GM21576 (cell line): ENCODE measurements at regions not wholly inside any gene's neighbourhood (a gene's known extent, or its start where the extent isn't known, plus 50 kb on each side); places are given as distances from the start of the nearest gene placed in this dataset.

Experiments
- ATAC-seq: cut with Tn5 transposase; IDR thresholded peaks from one replicate; pipeline ENCODE4 v1.9.1; 2021; ENCODE audit warnings: mild to moderate bottlenecking, moderate library complexity; ENCODE audit not compliant: unreplicated experiment

DNA sequence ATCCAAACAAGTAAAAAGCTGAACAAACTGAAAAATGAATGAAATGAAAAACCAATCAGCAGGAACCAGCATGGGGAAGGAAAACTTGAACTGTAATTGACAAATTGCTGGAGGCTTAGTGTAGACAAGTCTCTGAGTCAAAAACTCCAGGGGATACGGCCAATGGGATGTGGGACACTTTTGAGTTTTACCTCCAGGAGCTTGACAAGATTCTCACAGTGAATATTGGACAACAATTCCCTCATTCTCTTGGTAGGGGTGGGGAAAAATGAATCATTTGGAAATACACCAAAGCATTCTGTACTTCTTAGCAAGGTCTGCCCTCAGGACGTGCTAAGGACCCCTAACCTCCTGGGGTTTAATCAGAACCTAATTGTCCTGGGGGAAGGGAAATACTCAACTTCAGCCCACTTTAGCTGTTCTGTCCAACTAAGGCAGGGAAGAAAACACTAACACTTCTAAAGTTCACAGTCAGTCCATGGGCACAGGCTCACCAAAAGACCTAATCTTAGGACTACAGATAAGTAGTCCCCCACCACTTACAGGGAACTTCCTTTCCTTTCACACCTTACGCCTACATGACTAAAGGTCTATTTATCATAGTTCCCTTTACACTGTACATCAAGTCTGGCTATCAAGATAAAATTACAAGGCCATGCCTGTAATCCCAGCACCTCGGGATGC lies 60.7 kb upstream of the CDC42BPA start:
- no peak for ATAC-seq

GRCh38 chr1:227378181-227378580 lies 59.9 kb upstream of the CDC42BPA start:
- no peak for ATAC-seq

GRCh38 chr1:227374846-227375245 lies 56.6 kb upstream of the CDC42BPA start:
- ATAC-seq, result no peak

DNA sequence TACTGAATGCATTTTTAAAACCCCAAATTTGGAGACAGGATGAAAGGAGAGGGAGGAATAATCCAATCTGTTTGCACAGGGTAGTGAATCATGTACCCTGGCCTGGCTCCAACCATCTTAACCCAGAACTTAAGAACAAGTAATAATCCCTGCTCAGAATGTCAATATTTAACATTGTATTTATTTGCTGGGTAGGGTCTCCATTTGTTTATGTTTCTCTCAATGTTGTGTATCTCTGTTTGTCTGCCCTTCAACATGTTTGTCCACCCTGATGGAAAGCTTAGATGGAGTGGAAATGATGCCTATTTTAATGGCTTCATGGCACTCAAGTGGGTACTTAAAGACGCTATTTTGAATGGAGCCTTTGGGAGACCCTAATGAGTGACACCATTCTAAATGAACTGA lies 54.4 kb upstream of the CDC42BPA start:
- ATAC-seq, result no peak

GRCh38 chr1:227370533-227371254 lies 52.4 kb upstream of the CDC42BPA start:
- ATAC-seq, result no peak

- ATAC-seq, result no peak
These were observed 50.9 kb upstream of the CDC42BPA start for GRCh38 chr1:227369102-227369760.
